WTC11 (cell line): ENCODE measurements at regions not wholly inside any gene's neighbourhood (a gene's known extent, or its start where the extent isn't known, plus 50 kb on each side); places are given as distances from the start of the nearest gene placed in this dataset.

Experiments used
- ATF1 ChIP-seq: sonication (generic); formaldehyde crosslinking; IDR thresholded peaks from 2 replicates; pipeline ENCODE4 v1.8.1; 2023; ENCODE audit warnings: mild to moderate bottlenecking, moderate library complexity, missing genetic modification reagents
- ATF3 ChIP-seq: sonication (generic); formaldehyde crosslinking; conservative IDR thresholded peaks from 2 replicates; pipeline ENCODE4 v1.8.1; 2022; ENCODE audit warnings: mild to moderate bottlenecking, missing genetic modification reagents
- CTCF ChIP-seq: fragments of 200-600 bp; IDR thresholded peaks from 2 replicates; pipeline ENCODE4 v1.8.0; 2022; ENCODE audit warnings: antibody characterized with exemption
- E2F4 ChIP-seq: sonication (generic); formaldehyde crosslinking; IDR thresholded peaks from 2 replicates; pipeline ENCODE4 v1.8.1; 2022; ENCODE audit warnings: low read depth, mild to moderate bottlenecking, moderate library complexity, missing genetic modification reagents, borderline replicate concordance
- FOXJ3 ChIP-seq: sonication (generic); formaldehyde crosslinking; IDR thresholded peaks from 2 replicates; pipeline ENCODE4 v1.9.0; 2021; ENCODE audit warnings: missing genetic modification reagents, mild to moderate bottlenecking, borderline replicate concordance
- FOXK1 ChIP-seq: sonication (generic); formaldehyde crosslinking; IDR thresholded peaks from 2 replicates; pipeline ENCODE4 v1.8.0; 2022; ENCODE audit warnings: mild to moderate bottlenecking, moderate library complexity, missing genetic modification reagents
- IRF1 ChIP-seq: sonication (generic); formaldehyde crosslinking; IDR thresholded peaks from 2 replicates; pipeline ENCODE4 v1.8.0; 2023; ENCODE audit warnings: missing genetic modification reagents
- JUN ChIP-seq: sonication (generic); formaldehyde crosslinking; IDR thresholded peaks from 2 replicates; pipeline ENCODE4 v1.8.0; 2023; ENCODE audit warnings: mild to moderate bottlenecking, missing genetic modification reagents
- MAX ChIP-seq: sonication (generic); formaldehyde crosslinking; IDR thresholded peaks from 2 replicates; pipeline ENCODE4 v1.8.0; 2022; ENCODE audit warnings: mild to moderate bottlenecking, missing genetic modification reagents
- NFYB ChIP-seq: sonication (generic); formaldehyde crosslinking; conservative IDR thresholded peaks from 2 replicates; pipeline ENCODE4 v1.8.0; 2022; ENCODE audit warnings: low read depth, missing genetic modification reagents
- SMAD4 ChIP-seq: sonication (generic); formaldehyde crosslinking; IDR thresholded peaks from 2 replicates; pipeline ENCODE4 v1.8.0; 2022; ENCODE audit warnings: mild to moderate bottlenecking, missing genetic modification reagents
- ZNF416 ChIP-seq: fragments of 250-450 bp; sonication (Bioruptor Pico); IDR thresholded peaks from 2 replicates; pipeline ENCODE4 v1.9.0; 2021; ENCODE audit warnings: mild to moderate bottlenecking, inconsistent platforms

GRCh38 chr1:201747261-201747660 lies 81.7 kb upstream of the IPO9 start:
- TF ChIP-seq ZNF416 (no peak), ATF3 (CRISPR knock-in tag) (no peak), CTCF (no peak), NFYB (CRISPR knock-in tag) (no peak), E2F4 (no peak), ATF1 (CRISPR knock-in tag) (no peak), MAX (CRISPR knock-in tag) (no peak), IRF1 (no peak), FOXK1 (CRISPR knock-in tag) (no peak), SMAD4 (CRISPR knock-in tag) (no peak), FOXJ3 (no peak), JUN (CRISPR knock-in tag) (no peak)
